ENCODE measurements at regions not wholly inside any gene's neighbourhood (a gene's known extent, or its start where the extent isn't known, plus 50 kb on each side); places are given as distances from the start of the nearest gene placed in this dataset.

GRCh38 chr18:21162786-21163185 lies 51.2 kb upstream of the ROCK1 start:
- Mint-ChIP-seq H3K27ac (no peak overlapping the region), H3K9me3 (peaks cover 0 to 10% (median 0%) of the 10 kb centered on the region in 9 donors), H3K36me3 (no peaks in the 10 kb centered on the region), H3K4me1 (peaks cover 0 to 6% (median 0%) of the 10 kb centered on the region in 4 donors), H3K4me3 (no peak overlapping the region), H3K27me3 (peaks cover 0 to 20% (median 5%) of the 10 kb centered on the region in 5 donors)
- no peak for ATAC-seq
- DNase-seq: no peak
- POLR2A ChIA-PET: no interaction called here

GRCh38 chr18:21163647-21164547 lies 52.3 kb upstream of the ROCK1 start:
- Mint-ChIP-seq H3K9me3 (peaks cover 0 to 5% (median 0%) of the 10 kb centered on the region in 9 donors), H3K36me3 (no peaks in the 10 kb centered on the region), H3K4me3 (no peak overlapping the region), H3K4me1 (peaks cover 0 to 6% (median 0%) of the 10 kb centered on the region in 4 donors), H3K27ac (no peak overlapping the region), H3K27me3 (peaks cover 0 to 20% (median 5%) of the 10 kb centered on the region in 5 donors)
- ATAC-seq (no peak), DNase-seq (no peak)
- POLR2A ChIA-PET: no interaction called here

GRCh38 chr18:21164548-21165095 lies 53.0 kb upstream of the ROCK1 start:
- Mint-ChIP-seq H3K27ac (no peak overlapping the region), H3K4me1 (peaks cover 0 to 6% (median 0%) of the 10 kb centered on the region in 4 donors), H3K27me3 (peaks cover 0 to 20% (median 5%) of the 10 kb centered on the region in 5 donors), H3K4me3 (no peak overlapping the region), H3K36me3 (no peaks in the 10 kb centered on the region), H3K9me3 (peaks cover 0 to 5% (median 0%) of the 10 kb centered on the region in 9 donors)
- POLR2A ChIA-PET: no interaction called here
- DNase-seq (no peak), ATAC-seq (no peak)

- ATAC-seq (no peak), DNase-seq (no peak)
- H3K4me3 Mint-ChIP-seq: no peak overlapping the region
- H3K36me3 Mint-ChIP-seq: no peaks in the 10 kb centered on the region
- no peak overlapping the region for H3K27ac Mint-ChIP-seq
- peaks cover 0 to 6% (median 0%) of the 10 kb centered on the region in 4 donors for H3K4me1 Mint-ChIP-seq
- peaks cover 3 to 8% (median 4%) of the 10 kb centered on the region in 5 donors for H3K27me3 Mint-ChIP-seq
- POLR2A ChIA-PET: no interaction called here
- H3K9me3 Mint-ChIP-seq: no peaks in the 10 kb centered on the region
Observed at GRCh38 chr18:21167641-21168377, 56.2 kb upstream of the ROCK1 start.

GRCh38 chr18:21168880-21169279 lies 57.3 kb upstream of the ROCK1 start:
- Mint-ChIP-seq H3K27me3 (peaks cover 0 to 6% (median 3%) of the 10 kb centered on the region in 5 donors), H3K4me3 (no peak overlapping the region), H3K9me3 (no peaks in the 10 kb centered on the region), H3K36me3 (no peaks in the 10 kb centered on the region), H3K4me1 (peaks cover 0 to 3% (median 0%) of the 10 kb centered on the region in 4 donors), H3K27ac (no peak overlapping the region)
- POLR2A ChIA-PET: no interaction called here
- DNase-seq: no peak
- no peak for ATAC-seq

GRCh38 chr18:21177822-21178221 lies 64.2 kb upstream of the GREB1L start:
- no peaks in the 10 kb centered on the region for H3K36me3 Mint-ChIP-seq
- H3K4me3 Mint-ChIP-seq: no peak overlapping the region
- POLR2A ChIA-PET: no interaction called here
- peak overlapping the region in 1 of 10 donors; percentile 44 for H3K27ac Mint-ChIP-seq
- ATAC-seq (no peak), DNase-seq (no peak)
- H3K4me1 Mint-ChIP-seq: no peaks in the 10 kb centered on the region
- no peaks in the 10 kb centered on the region for H3K27me3 Mint-ChIP-seq
- H3K9me3 Mint-ChIP-seq: no peaks in the 10 kb centered on the region

GRCh38 chr18:21179590-21180220 lies 62.3 kb upstream of the GREB1L start:
- Mint-ChIP-seq H3K9me3 (no peaks in the 10 kb centered on the region), H3K4me1 (no peaks in the 10 kb centered on the region), H3K4me3 (no peak overlapping the region), H3K27me3 (no peaks in the 10 kb centered on the region), H3K27ac (no peak overlapping the region), H3K36me3 (no peaks in the 10 kb centered on the region)
- ATAC-seq: peak; percentile 64 to 77
- POLR2A ChIA-PET: no interaction called here
- DNase-seq: peak in 8 of 10 donors; percentile 18 to 73 (median 40)

- Mint-ChIP-seq H3K9me3 (no peaks in the 10 kb centered on the region), H3K4me3 (no peak overlapping the region), H3K36me3 (no peaks in the 10 kb centered on the region), H3K27me3 (no peaks in the 10 kb centered on the region), H3K27ac (no peak overlapping the region), H3K4me1 (no peaks in the 10 kb centered on the region)
- DNase-seq: no peak
- ATAC-seq: no peak
- POLR2A ChIA-PET: no interaction called here
Observed at GRCh38 chr18:21180588-21180987, 61.4 kb upstream of the GREB1L start.

- peaks cover 0 to 1% (median 0%) of the 10 kb centered on the region in 5 donors for H3K27me3 Mint-ChIP-seq
- ATAC-seq: no peak
- H3K27ac Mint-ChIP-seq: no peak overlapping the region
- H3K36me3 Mint-ChIP-seq: no peaks in the 10 kb centered on the region
- H3K4me1 Mint-ChIP-seq: no peaks in the 10 kb centered on the region
- POLR2A ChIA-PET: no interaction called here
- no peaks in the 10 kb centered on the region for H3K9me3 Mint-ChIP-seq
- no peak overlapping the region for H3K4me3 Mint-ChIP-seq
- DNase-seq: no peak
Observed at GRCh38 chr18:21181766-21182165, 60.3 kb upstream of the GREB1L start.

GRCh38 chr18:21183670-21184069 lies 58.4 kb upstream of the GREB1L start:
- ATAC-seq (no peak), DNase-seq (no peak)
- Mint-ChIP-seq H3K36me3 (no peaks in the 10 kb centered on the region), H3K9me3 (no peaks in the 10 kb centered on the region), H3K27ac (no peak overlapping the region), H3K4me3 (no peak overlapping the region), H3K27me3 (peaks cover 0 to 1% (median 0%) of the 10 kb centered on the region in 5 donors), H3K4me1 (no peaks in the 10 kb centered on the region)
- POLR2A ChIA-PET: no interaction called here

GRCh38 chr18:21184396-21184996 lies 57.5 kb upstream of the GREB1L start:
- DNase-seq: no peak
- Mint-ChIP-seq H3K9me3 (no peaks in the 10 kb centered on the region), H3K27me3 (peaks cover 0 to 1% (median 0%) of the 10 kb centered on the region in 5 donors), H3K4me1 (no peaks in the 10 kb centered on the region), H3K36me3 (no peaks in the 10 kb centered on the region), H3K27ac (no peak overlapping the region), H3K4me3 (no peak overlapping the region)
- no peak for ATAC-seq
- POLR2A ChIA-PET: no interaction called here

- peaks cover 0 to 28% (median 11%) of the 10 kb centered on the region in 5 donors for H3K27me3 Mint-ChIP-seq
- ATAC-seq: no peak
- no peaks in the 10 kb centered on the region for H3K4me1 Mint-ChIP-seq
- no peaks in the 10 kb centered on the region for H3K9me3 Mint-ChIP-seq
- no peak for DNase-seq
- H3K36me3 Mint-ChIP-seq: no peaks in the 10 kb centered on the region
- no peak overlapping the region for H3K4me3 Mint-ChIP-seq
- H3K27ac Mint-ChIP-seq: no peak overlapping the region
- POLR2A ChIA-PET: no interaction called here
Observed at GRCh38 chr18:21187886-21188285, 54.1 kb upstream of the GREB1L start.
